GM18868 (cell line): ENCODE measurements at regions not wholly inside any gene's neighbourhood (a gene's known extent, or its start where the extent isn't known, plus 50 kb on each side); places are given as distances from the start of the nearest gene placed in this dataset.

ENCODE experiments used
- ATAC-seq: cut with Tn5 transposase; IDR thresholded peaks from one replicate; pipeline ENCODE4 v1.9.1; 2021; ENCODE audit warnings: mild to moderate bottlenecking, moderate library complexity; ENCODE audit not compliant: unreplicated experiment

- no peak for ATAC-seq
Measured at GRCh38 chr3:64895991-64896895, 208.4 kb upstream of the ADAMTS9 start.

GRCh38 chr3:64895106-64895990 lies 207.5 kb upstream of the ADAMTS9 start:
- ATAC-seq: no peak

GRCh38 chr3:64894006-64894405 lies 206.2 kb upstream of the ADAMTS9 start:
- ATAC-seq: no peak

- no peak for ATAC-seq
Measured at GRCh38 chr3:64892671-64893309, 205.0 kb upstream of the ADAMTS9 start.

- ATAC-seq: no peak
Measured at GRCh38 chr3:64891021-64891420, 203.2 kb upstream of the ADAMTS9 start.

GRCh38 chr3:64890466-64890865 lies 202.7 kb upstream of the ADAMTS9 start:
- ATAC-seq: no peak

GRCh38 chr3:64890006-64890405 lies 202.2 kb upstream of the ADAMTS9 start:
- ATAC-seq: no peak

GRCh38 chr3:64888840-64889392 lies 201.1 kb upstream of the ADAMTS9 start:
- ATAC-seq: no peak

- ATAC-seq: no peak
Measured at GRCh38 chr3:64888165-64888564, 200.4 kb upstream of the ADAMTS9 start.

- no peak for ATAC-seq
Measured at GRCh38 chr3:64885055-64885454, 197.3 kb upstream of the ADAMTS9 start.

- no peak for ATAC-seq
Measured at GRCh38 chr3:64884536-64884935, 196.7 kb upstream of the ADAMTS9 start.

- ATAC-seq: no peak
Measured at GRCh38 chr3:64880916-64881315, 193.1 kb upstream of the ADAMTS9 start.

GRCh38 chr3:64878362-64878761 lies 190.6 kb upstream of the ADAMTS9 start:
- no peak for ATAC-seq

GRCh38 chr3:64873400-64873799 lies 185.6 kb upstream of the ADAMTS9 start:
- no peak for ATAC-seq

GRCh38 chr3:64872345-64872744 lies 184.5 kb upstream of the ADAMTS9 start:
- no peak for ATAC-seq

- no peak for ATAC-seq
Measured at GRCh38 chr3:64871834-64872249, 184.0 kb upstream of the ADAMTS9 start.

- no peak for ATAC-seq
Measured at GRCh38 chr3:64870876-64871646, 183.3 kb upstream of the ADAMTS9 start.

GRCh38 chr3:64867224-64867623 lies 179.4 kb upstream of the ADAMTS9 start:
- ATAC-seq: no peak

- ATAC-seq: no peak
Measured at GRCh38 chr3:64865839-64866570, 178.2 kb upstream of the ADAMTS9 start.
